Mucosa of rectum (tissue), 2 donors: ENCODE measurements at regions not wholly inside any gene's neighbourhood (a gene's known extent, or its start where the extent isn't known, plus 50 kb on each side); places are given as distances from the start of the nearest gene placed in this dataset.
"Not testable (repeated sequence)": the region's sequence is repeated elsewhere in the genome, so short reads cannot be mapped to it uniquely, and the experiment has no call there.

Experiments
- H3K27ac ChIP-seq, 2 donors: one replicate each; pipeline ENCODE4 v1.7.0; 2013; ENCODE audit warnings: inconsistent platforms in 2 of 2, low read depth in 2 of 2, low read length in 2 of 2
- H3K27me3 ChIP-seq, 2 donors: one replicate each; pipeline ENCODE4 v1.7.0; 2013; ENCODE audit warnings: low read length in 2 of 2; ENCODE audit not compliant: control insufficient read depth in 2 of 2, insufficient read depth in 2 of 2
- H3K36me3 ChIP-seq, 2 donors: one replicate each; pipeline ENCODE4 v1.7.0; 2013; ENCODE audit warnings: low read length in 2 of 2; ENCODE audit not compliant: control insufficient read depth in 2 of 2, insufficient read depth in 2 of 2
- H3K4me1 ChIP-seq, 2 donors: one replicate each; pipeline ENCODE4 v1.7.0; 2013; ENCODE audit warnings: low read length in 2 of 2, mild to moderate bottlenecking in 1 of 2; ENCODE audit not compliant: control insufficient read depth in 2 of 2, insufficient read depth in 2 of 2
- H3K4me3 ChIP-seq, 2 donors: one replicate each; pipeline ENCODE4 v1.7.0; 2013; ENCODE audit warnings: low read length in 2 of 2
- H3K9ac ChIP-seq, 2 donors: one replicate each; pipeline ENCODE4 v1.7.0; 2013; ENCODE audit warnings: low read length in 2 of 2, low read depth in 1 of 2, mild to moderate bottlenecking in 1 of 2
- H3K9me3 ChIP-seq, 2 donors: one replicate each; pipeline ENCODE4 v1.7.0; 2013; ENCODE audit warnings: low read length in 2 of 2; ENCODE audit not compliant: control insufficient read depth in 2 of 2
- donor health status: healthy.
- donor health status: Normal muscosa, but diverticular disease.

DNA sequence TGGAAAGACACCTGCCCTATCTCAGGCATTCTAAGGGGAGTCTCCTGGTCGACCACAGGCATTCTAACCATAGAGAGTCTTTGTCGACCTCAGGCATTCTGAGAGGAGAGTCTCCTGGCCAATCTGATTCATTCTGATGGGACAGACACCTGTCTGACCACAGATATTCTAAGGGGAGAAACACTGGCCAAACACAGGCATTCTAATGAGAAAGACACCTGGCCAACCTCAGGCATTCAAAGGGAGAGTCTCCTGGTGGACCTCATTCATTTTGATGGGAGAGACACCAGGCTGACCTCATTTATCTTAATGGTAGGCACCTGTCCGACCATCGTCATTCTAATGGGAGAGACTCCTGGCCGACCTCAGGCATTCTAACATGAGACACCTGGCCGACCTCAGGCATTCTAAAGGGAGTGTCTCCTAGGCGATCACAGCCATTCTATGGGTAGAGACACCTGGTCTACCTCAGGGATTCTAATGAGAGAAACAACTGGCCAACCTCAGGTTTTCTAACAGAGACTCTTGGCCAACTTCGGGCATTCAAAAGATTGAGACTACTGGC lies 1351.5 kb downstream of the UQCRFS1 start:
- no peak overlapping the region for H3K9ac ChIP-seq
- no peaks in the 10 kb centered on the region for H3K36me3 ChIP-seq
- H3K27me3 ChIP-seq = no peaks in the 10 kb centered on the region
- no peaks in the 10 kb centered on the region for H3K4me1 ChIP-seq
- H3K27ac ChIP-seq = no peak overlapping the region
- H3K4me3 ChIP-seq = no peak overlapping the region
- peaks cover 10 to 17% of the 10 kb centered on the region in 2 donors for H3K9me3 ChIP-seq

DNA sequence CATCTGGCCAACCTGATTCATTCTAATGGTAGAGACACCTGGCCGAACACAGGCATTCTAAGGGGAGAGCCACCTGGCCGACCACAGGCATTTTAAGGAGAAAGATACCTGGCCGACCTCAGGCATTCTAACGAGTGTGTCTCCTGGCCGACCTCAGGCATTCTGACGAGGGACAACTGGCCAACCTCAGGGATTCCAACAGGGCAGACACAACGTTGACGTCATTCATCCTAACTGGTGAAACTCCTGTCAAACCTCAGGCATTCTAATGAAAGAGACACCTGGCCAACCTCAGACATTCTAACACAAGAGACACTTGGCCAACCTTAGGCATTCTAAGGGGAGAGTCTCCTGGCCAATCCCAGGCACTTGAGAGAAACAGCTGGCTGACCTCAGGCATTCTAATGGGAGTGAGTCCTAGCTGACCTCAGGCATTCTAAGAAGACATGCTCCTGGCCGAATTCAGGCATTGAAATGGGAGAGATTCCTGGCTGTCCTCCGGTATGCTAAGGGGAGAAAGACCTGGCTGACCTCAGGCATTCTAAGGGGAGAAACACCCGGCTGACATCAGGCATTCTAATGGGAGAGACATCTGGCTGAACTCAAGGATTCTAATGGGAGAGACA lies 1352.5 kb downstream of the UQCRFS1 start:
- no peaks in the 10 kb centered on the region for H3K27me3 ChIP-seq
- no peak overlapping the region for H3K4me3 ChIP-seq
- no peak overlapping the region for H3K9ac ChIP-seq
- no peak overlapping the region for H3K27ac ChIP-seq
- peaks cover 10 to 11% of the 10 kb centered on the region in 2 donors for H3K9me3 ChIP-seq
- H3K36me3 ChIP-seq = no peaks in the 10 kb centered on the region
- no peaks in the 10 kb centered on the region for H3K4me1 ChIP-seq

DNA sequence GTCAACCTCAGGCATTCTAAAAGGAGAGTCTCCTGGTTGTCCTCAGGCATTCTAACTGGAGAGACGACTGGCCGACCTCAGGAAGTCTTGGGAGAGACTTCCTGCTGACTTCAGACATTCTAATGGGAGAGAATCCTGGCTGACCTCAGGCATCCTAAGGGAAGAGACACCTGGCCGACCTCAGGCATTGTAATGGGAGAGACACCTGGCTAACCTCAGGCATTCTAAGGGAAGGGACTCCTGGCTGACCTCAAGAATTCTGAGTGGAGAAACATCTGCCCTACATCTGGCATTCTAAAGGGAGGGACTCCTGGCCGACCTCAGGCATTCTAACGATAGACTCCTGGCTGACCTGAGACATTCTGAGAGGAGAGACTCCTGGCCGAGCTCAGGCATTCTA lies 1353.3 kb downstream of the UQCRFS1 start:
- H3K9me3 ChIP-seq = peaks cover 10 to 11% of the 10 kb centered on the region in 2 donors
- no peaks in the 10 kb centered on the region for H3K4me1 ChIP-seq
- H3K9ac ChIP-seq = no peak overlapping the region
- no peak overlapping the region for H3K4me3 ChIP-seq
- no peaks in the 10 kb centered on the region for H3K27me3 ChIP-seq
- no peaks in the 10 kb centered on the region for H3K36me3 ChIP-seq
- H3K27ac ChIP-seq = no peak overlapping the region

- Histone ChIP-seq H3K9me3 (peaks cover 10 to 11% of the 10 kb centered on the region in 2 donors), H3K27me3 (no peaks in the 10 kb centered on the region), H3K4me3 (no peak overlapping the region), H3K27ac (no peak overlapping the region), H3K4me1 (no peaks in the 10 kb centered on the region), H3K36me3 (no peaks in the 10 kb centered on the region), H3K9ac (no peak overlapping the region)
Observed at GRCh38 chr19:27858981-27859581, 1353.9 kb downstream of the UQCRFS1 start.

GRCh38 chr19:27852931-27853330 lies 1360.0 kb downstream of the UQCRFS1 start:
- not testable (repeated sequence) for H3K9ac ChIP-seq, H3K27ac ChIP-seq, H3K4me1 ChIP-seq, H3K27me3 ChIP-seq, H3K36me3 ChIP-seq, H3K4me3 ChIP-seq
- H3K9me3 ChIP-seq = peaks cover 2 to 17% of the 10 kb centered on the region in 2 donors

GRCh38 chr19:27851543-27852060 lies 1361.3 kb downstream of the UQCRFS1 start:
- Histone ChIP-seq H3K27ac (no peak overlapping the region), H3K9me3 (peaks cover 2 to 17% of the 10 kb centered on the region in 2 donors), H3K4me3 (no peak overlapping the region), H3K27me3 (no peaks in the 10 kb centered on the region), H3K9ac (no peak overlapping the region), H3K36me3 (no peaks in the 10 kb centered on the region), H3K4me1 (no peaks in the 10 kb centered on the region)

DNA sequence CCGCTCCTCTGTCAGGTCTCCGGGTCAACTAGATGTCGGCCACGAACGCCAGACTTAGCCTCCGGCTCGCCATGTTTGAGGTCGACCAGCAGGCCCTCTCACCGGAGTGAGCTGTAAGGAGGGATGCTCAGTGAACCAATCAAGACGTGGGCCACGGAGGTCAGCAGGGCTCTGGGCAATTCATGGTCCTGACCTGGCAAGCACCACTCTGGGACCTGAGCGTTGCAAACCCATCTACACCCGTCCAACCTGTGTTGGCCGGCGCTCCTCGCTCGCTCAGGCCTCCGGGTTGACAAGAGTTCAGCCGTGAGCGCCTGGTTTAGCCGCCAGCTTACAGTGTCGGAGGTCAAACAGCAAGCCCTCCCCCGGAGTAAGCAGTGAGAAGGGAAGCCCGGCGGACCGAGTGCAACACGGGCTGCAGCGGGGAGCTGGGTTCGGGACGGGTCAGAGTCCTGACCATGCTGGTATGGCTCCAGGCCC lies 1361.9 kb downstream of the UQCRFS1 start:
- Histone ChIP-seq H3K4me3 (no peak overlapping the region), H3K9me3 (peaks cover 2 to 17% of the 10 kb centered on the region in 2 donors), H3K9ac (no peak overlapping the region), H3K36me3 (no peaks in the 10 kb centered on the region), H3K4me1 (no peaks in the 10 kb centered on the region), H3K27ac (no peak overlapping the region), H3K27me3 (no peaks in the 10 kb centered on the region)

DNA sequence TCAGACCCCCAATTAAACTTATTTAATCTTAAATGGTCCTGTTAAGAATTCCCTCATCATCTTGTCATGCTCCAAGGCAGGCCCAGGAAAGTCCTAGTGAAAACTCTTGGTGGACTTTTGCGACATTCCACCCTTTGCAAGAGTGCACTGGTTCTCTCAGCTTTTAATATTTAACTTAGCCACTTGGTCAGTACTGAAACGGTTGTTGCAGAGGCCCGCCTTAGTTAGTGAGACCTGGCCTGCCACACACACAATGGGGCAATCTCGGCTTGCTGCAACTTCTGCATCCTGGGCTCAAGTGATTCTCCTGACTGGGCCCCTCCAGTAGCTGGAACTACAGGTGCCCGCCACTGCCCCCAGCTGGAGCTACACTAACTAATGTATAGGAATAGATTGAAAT lies 1366.0 kb downstream of the UQCRFS1 start:
- H3K36me3 ChIP-seq = no peaks in the 10 kb centered on the region
- no peak overlapping the region for H3K4me3 ChIP-seq
- peaks cover 5 to 13% of the 10 kb centered on the region in 2 donors for H3K9me3 ChIP-seq
- no peaks in the 10 kb centered on the region for H3K4me1 ChIP-seq
- no peak overlapping the region for H3K27ac ChIP-seq
- H3K9ac ChIP-seq = no peak overlapping the region
- no peaks in the 10 kb centered on the region for H3K27me3 ChIP-seq

DNA sequence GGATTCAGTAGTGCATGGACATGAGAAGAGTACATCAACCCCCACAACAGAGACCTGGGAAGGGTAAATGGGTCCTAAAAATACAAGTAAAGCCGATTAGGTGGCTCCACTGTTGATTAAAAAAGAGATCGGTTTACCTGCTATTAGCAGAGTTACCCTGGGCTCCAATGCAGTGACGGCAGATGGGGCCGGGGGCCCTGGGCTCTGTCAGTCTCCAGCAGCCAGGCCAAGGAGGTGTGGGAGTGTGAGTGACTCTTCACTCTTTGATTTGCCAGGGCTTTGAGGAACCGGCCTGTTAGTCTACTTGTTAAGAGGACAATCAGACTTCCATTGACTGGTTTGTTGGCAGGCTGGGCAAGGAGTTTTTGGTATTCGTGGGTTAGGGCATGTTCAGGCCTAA lies 1368.7 kb downstream of the UQCRFS1 start:
- no peaks in the 10 kb centered on the region for H3K4me1 ChIP-seq
- no peak overlapping the region for H3K4me3 ChIP-seq
- no peaks in the 10 kb centered on the region for H3K27me3 ChIP-seq
- no peak overlapping the region for H3K27ac ChIP-seq
- H3K9ac ChIP-seq = no peak overlapping the region
- no peaks in the 10 kb centered on the region for H3K36me3 ChIP-seq
- peaks cover 3 to 4% of the 10 kb centered on the region in 2 donors for H3K9me3 ChIP-seq

- Histone ChIP-seq H3K9me3 (peaks cover 3 to 4% of the 10 kb centered on the region in 2 donors), H3K36me3 (no peaks in the 10 kb centered on the region), H3K4me1 (no peaks in the 10 kb centered on the region), H3K4me3 (peak overlapping the region in 1 of 2 donors; percentile 5), H3K9ac (no peak overlapping the region), H3K27ac (no peak overlapping the region), H3K27me3 (no peaks in the 10 kb centered on the region)
Observed at GRCh38 chr19:27843861-27844260, 1369.1 kb downstream of the UQCRFS1 start.
